Bronchial epithelial cell (primary cell): ENCODE measurements at regions not wholly inside any gene's neighbourhood (a gene's known extent, or its start where the extent isn't known, plus 50 kb on each side); places are given as distances from the start of the nearest gene placed in this dataset.
A peak's percentile ranks its signal among the peaks of the same experiment; 100 is the strongest.

Source experiments
- DNase-seq: peaks from one replicate; pipeline ENCODE4 v3.0.0-alpha.2; 2010; ENCODE audit warnings: low read depth
- FAIRE-seq: peaks from 2 replicates; lab custom pipeline; 2011; peaks lifted over from hg19 to GRCh38; lab: Jason Lieb, UNC
- H3K27me3 ChIP-seq: 2 replicates; pipeline ENCODE4 v1.5.1; 2011; ENCODE audit warnings: low read length; ENCODE audit not compliant: control insufficient read depth, insufficient read depth
- H3K36me3 ChIP-seq: 2 replicates; pipeline ENCODE4 v1.5.1; 2011; ENCODE audit warnings: low read length; ENCODE audit not compliant: control insufficient read depth, insufficient read depth
- H3K4me3 ChIP-seq: 2 replicates; pipeline ENCODE4 v1.5.1; 2011; ENCODE audit warnings: mild to moderate bottlenecking, low read depth, low read length, control low read depth
- CTCF ChIP-seq: IDR thresholded peaks from 2 replicates; pipeline ENCODE4 v1.5.1; 2011; ENCODE audit warnings: mild to moderate bottlenecking, moderate library complexity, low read length, control low read depth, inconsistent platforms; ENCODE audit not compliant: insufficient read depth, severe bottlenecking

GRCh38 chr3:102756706-102757105 is 321.9 kb downstream of the ZPLD1 start:
- Histone ChIP-seq H3K27me3 (no peaks in the 10 kb centered on the region), H3K4me3 (no peak overlapping the region), H3K36me3 (no peaks in the 10 kb centered on the region)
- no peak for TF ChIP-seq CTCF
- FAIRE-seq (no peak), DNase-seq (no peak)

GRCh38 chr3:102757950-102758349 is 323.1 kb downstream of the ZPLD1 start:
- Histone ChIP-seq H3K36me3 (no peaks in the 10 kb centered on the region), H3K27me3 (no peaks in the 10 kb centered on the region), H3K4me3 (no peak overlapping the region)
- no peak for TF ChIP-seq CTCF
- FAIRE-seq (no peak), DNase-seq (no peak)

- Histone ChIP-seq H3K27me3 (no peaks in the 10 kb centered on the region), H3K4me3 (no peak overlapping the region), H3K36me3 (no peaks in the 10 kb centered on the region)
- no peak for DNase-seq
- TF ChIP-seq CTCF = no peak
- no peak for FAIRE-seq
Observed at GRCh38 chr3:102761766-102762165, 327.0 kb downstream of the ZPLD1 start.

- Histone ChIP-seq H3K27me3 (no peaks in the 10 kb centered on the region), H3K36me3 (no peaks in the 10 kb centered on the region), H3K4me3 (no peak overlapping the region)
- DNase-seq (peak; percentile 14), FAIRE-seq (no peak)
- TF ChIP-seq CTCF = no peak
Observed at GRCh38 chr3:102790747-102791325, 356.0 kb downstream of the ZPLD1 start.

GRCh38 chr3:102791641-102792589 is 357.1 kb downstream of the ZPLD1 start:
- no peak for FAIRE-seq

More at GRCh38 chr3:102791641-102792589, 357.1 kb downstream of the ZPLD1 start:
- no peak for DNase-seq
- Histone ChIP-seq H3K4me3 (no peak overlapping the region), H3K27me3 (no peaks in the 10 kb centered on the region), H3K36me3 (no peaks in the 10 kb centered on the region)
- TF ChIP-seq CTCF = no peak
